Memory B cell (primary cell): ENCODE measurements at regions not wholly inside any gene's neighbourhood (a gene's known extent, or its start where the extent isn't known, plus 50 kb on each side); places are given as distances from the start of the nearest gene placed in this dataset.

Experiments
- ATAC-seq: fragments of 150-1000 bp; cut with Tn5 transposase; 2 replicates; pipeline ENCODE4 v1.10.0; 2021; ENCODE audit warnings: low read depth, mild to moderate bottlenecking, moderate library complexity
- DNase-seq, 2 donors: peaks; one replicate each; pipeline ENCODE4 v3.0.0; 2022; ENCODE audit warnings: low spot score in 2 of 2
- H3K27ac Mint-ChIP-seq: one replicate; pipeline ENCODE4 v1.8.0; 2022; ENCODE audit warnings: mild to moderate bottlenecking, moderate library complexity, mixed read lengths
- H3K27me3 Mint-ChIP-seq: one replicate; pipeline ENCODE4 v1.8.0; 2022; ENCODE audit warnings: mixed read lengths
- H3K36me3 Mint-ChIP-seq: one replicate; pipeline ENCODE4 v1.8.0; 2022; ENCODE audit warnings: mild to moderate bottlenecking, mixed read lengths
- H3K4me1 Mint-ChIP-seq: one replicate; pipeline ENCODE4 v1.8.0; 2022; ENCODE audit warnings: mixed read lengths
- H3K4me3 Mint-ChIP-seq: one replicate; pipeline ENCODE4 v1.8.0; 2022; ENCODE audit warnings: mild to moderate bottlenecking, moderate library complexity, mixed read lengths
- H3K9me3 Mint-ChIP-seq: one replicate; pipeline ENCODE4 v1.8.0; 2022; ENCODE audit warnings: mixed read lengths

- Mint-ChIP-seq H3K4me1 (peaks cover 2% of the 10 kb centered on the region), H3K27me3 (peaks cover 1% of the 10 kb centered on the region), H3K4me3 (no peak overlapping the region), H3K27ac (no peak overlapping the region), H3K9me3 (no peaks in the 10 kb centered on the region), H3K36me3 (no peaks in the 10 kb centered on the region)
- no peak for ATAC-seq
- no peak for DNase-seq
Measured at GRCh38 chr1:2971101-2971501, 50.2 kb upstream of the ACTRT2 start.
